ENCODE measurements at regions not wholly inside any gene's neighbourhood (a gene's known extent, or its start where the extent isn't known, plus 50 kb on each side); places are given as distances from the start of the nearest gene placed in this dataset.

- H3K27me3 ChIP-seq (replicated peaks in 2 of 5; ENCODE audit: control insufficient read depth in 4 of 5, insufficient read depth in 5 of 5, low read length in 4 of 5), result no peaks in the 10 kb centered on the region
- no peak overlapping the region for H3K27ac ChIP-seq (ENCODE audit: insufficient read depth in 1 of 2, low read depth in 1 of 2, low read length in 2 of 2, poor library complexity in 1 of 2, severe bottlenecking in 2 of 2)
- no peaks in the 10 kb centered on the region for H3K9me3 ChIP-seq (ENCODE audit: control extremely low read depth in 1 of 5, control insufficient read depth in 4 of 5, insufficient read depth in 2 of 5, low read depth in 1 of 5, low read length in 4 of 5)
- 100% methylated on average over 1 of the region's 3 CpGs for WGBS (ENCODE audit: insufficient coverage)
- no peak overlapping the region for H3K4me3 ChIP-seq (ENCODE audit: control insufficient read depth in 1 of 7, extremely low read depth in 1 of 7, insufficient read depth in 4 of 7, low read depth in 2 of 7, low read length in 6 of 7)
- CTCF ChIA-PET, result no interaction called here
- POLR2A ChIA-PET, result interaction anchor here (0.5 kb wide), 1 partner anchor 766 kb away, joined by 3 read pairs; no protein-coding TSS in a partner anchor
- H3K36me3 ChIP-seq (ENCODE audit: control insufficient read depth in 4 of 4, insufficient read depth in 4 of 4, low read length in 3 of 4), result no peaks in the 10 kb centered on the region
- no peak for DNase-seq
- no peaks in the 10 kb centered on the region for H3K4me1 ChIP-seq (ENCODE audit: control extremely low read depth in 1 of 4, control insufficient read depth in 4 of 4, insufficient read depth in 4 of 4, low read length in 3 of 4)
Measured at GRCh38 chr21:16578912-16579311, 849.1 kb downstream of the USP25 start.

GRCh38 chr21:16579538-16579937 is 849.8 kb downstream of the USP25 start:
- H3K27ac ChIP-seq (ENCODE audit: insufficient read depth in 1 of 2, low read depth in 1 of 2, low read length in 2 of 2, poor library complexity in 1 of 2, severe bottlenecking in 2 of 2), result no peak overlapping the region
- no peak for DNase-seq
- H3K9me3 ChIP-seq (ENCODE audit: control extremely low read depth in 1 of 5, control insufficient read depth in 4 of 5, insufficient read depth in 2 of 5, low read depth in 1 of 5, low read length in 4 of 5), result no peaks in the 10 kb centered on the region
- no peaks in the 10 kb centered on the region for H3K36me3 ChIP-seq (ENCODE audit: control insufficient read depth in 4 of 4, insufficient read depth in 4 of 4, low read length in 3 of 4)
- no peak overlapping the region for H3K4me3 ChIP-seq (ENCODE audit: control insufficient read depth in 1 of 7, extremely low read depth in 1 of 7, insufficient read depth in 4 of 7, low read depth in 2 of 7, low read length in 6 of 7)
- POLR2A ChIA-PET, result interaction anchor here (0.5 kb wide), 1 partner anchor 767 kb away, joined by 3 read pairs; no protein-coding TSS in a partner anchor
- 100% methylated on average over 2 of the region's 3 CpGs for WGBS (ENCODE audit: insufficient coverage)
- no peaks in the 10 kb centered on the region for H3K4me1 ChIP-seq (ENCODE audit: control extremely low read depth in 1 of 4, control insufficient read depth in 4 of 4, insufficient read depth in 4 of 4, low read length in 3 of 4)
- no peaks in the 10 kb centered on the region for H3K27me3 ChIP-seq (replicated peaks in 2 of 5; ENCODE audit: control insufficient read depth in 4 of 5, insufficient read depth in 5 of 5, low read length in 4 of 5)
- CTCF ChIA-PET, result no interaction called here

- Histone ChIP-seq H3K4me3 (ENCODE audit: control insufficient read depth in 1 of 7, extremely low read depth in 1 of 7, insufficient read depth in 4 of 7, low read depth in 2 of 7, low read length in 6 of 7) (no peak overlapping the region), H3K27ac (ENCODE audit: insufficient read depth in 1 of 2, low read depth in 1 of 2, low read length in 2 of 2, poor library complexity in 1 of 2, severe bottlenecking in 2 of 2) (no peak overlapping the region), H3K9me3 (ENCODE audit: control extremely low read depth in 1 of 5, control insufficient read depth in 4 of 5, insufficient read depth in 2 of 5, low read depth in 1 of 5, low read length in 4 of 5) (no peaks in the 10 kb centered on the region), H3K27me3 (replicated peaks in 2 of 5; ENCODE audit: control insufficient read depth in 4 of 5, insufficient read depth in 5 of 5, low read length in 4 of 5) (no peaks in the 10 kb centered on the region), H3K36me3 (ENCODE audit: control insufficient read depth in 4 of 4, insufficient read depth in 4 of 4, low read length in 3 of 4) (no peaks in the 10 kb centered on the region), H3K4me1 (ENCODE audit: control extremely low read depth in 1 of 4, control insufficient read depth in 4 of 4, insufficient read depth in 4 of 4, low read length in 3 of 4) (no peaks in the 10 kb centered on the region)
- POLR2A ChIA-PET, result no interaction called here
- WGBS (ENCODE audit: insufficient coverage), result 86% methylated on average over 1 of the region's 2 CpGs
- DNase-seq, result no peak
- CTCF ChIA-PET, result interaction anchor here (1.8 kb wide), 1 partner anchor 558 kb away, joined by 3 read pairs; no protein-coding TSS in a partner anchor
Measured at GRCh38 chr21:16580661-16581060, 850.9 kb downstream of the USP25 start.

- no peaks in the 10 kb centered on the region for H3K27me3 ChIP-seq (replicated peaks in 2 of 5; ENCODE audit: control insufficient read depth in 4 of 5, insufficient read depth in 5 of 5, low read length in 4 of 5)
- H3K4me1 ChIP-seq (ENCODE audit: control extremely low read depth in 1 of 4, control insufficient read depth in 4 of 4, insufficient read depth in 4 of 4, low read length in 3 of 4), result no peaks in the 10 kb centered on the region
- H3K36me3 ChIP-seq (ENCODE audit: control insufficient read depth in 4 of 4, insufficient read depth in 4 of 4, low read length in 3 of 4), result no peaks in the 10 kb centered on the region
- POLR2A ChIA-PET, result no interaction called here
- H3K4me3 ChIP-seq (ENCODE audit: control insufficient read depth in 1 of 7, extremely low read depth in 1 of 7, insufficient read depth in 4 of 7, low read depth in 2 of 7, low read length in 6 of 7), result no peak overlapping the region
- H3K27ac ChIP-seq (ENCODE audit: insufficient read depth in 1 of 2, low read depth in 1 of 2, low read length in 2 of 2, poor library complexity in 1 of 2, severe bottlenecking in 2 of 2), result no peak overlapping the region
- peak in 2 of 3 donors; percentile 5 to 13 for DNase-seq
- no CpG with 5 or more reads among the region's 1 CpG for WGBS (ENCODE audit: insufficient coverage)
- H3K9me3 ChIP-seq (ENCODE audit: control extremely low read depth in 1 of 5, control insufficient read depth in 4 of 5, insufficient read depth in 2 of 5, low read depth in 1 of 5, low read length in 4 of 5), result no peaks in the 10 kb centered on the region
- CTCF ChIA-PET, result no interaction called here
Measured at GRCh38 chr21:16583556-16583955, 853.8 kb downstream of the USP25 start.

GRCh38 chr21:16584756-16585155 is 855.0 kb downstream of the USP25 start:
- Histone ChIP-seq H3K27me3 (replicated peaks in 2 of 5; ENCODE audit: control insufficient read depth in 4 of 5, insufficient read depth in 5 of 5, low read length in 4 of 5) (no peaks in the 10 kb centered on the region), H3K4me3 (ENCODE audit: control insufficient read depth in 1 of 7, extremely low read depth in 1 of 7, insufficient read depth in 4 of 7, low read depth in 2 of 7, low read length in 6 of 7) (no peak overlapping the region), H3K9me3 (ENCODE audit: control extremely low read depth in 1 of 5, control insufficient read depth in 4 of 5, insufficient read depth in 2 of 5, low read depth in 1 of 5, low read length in 4 of 5) (no peaks in the 10 kb centered on the region), H3K36me3 (ENCODE audit: control insufficient read depth in 4 of 4, insufficient read depth in 4 of 4, low read length in 3 of 4) (no peaks in the 10 kb centered on the region), H3K4me1 (ENCODE audit: control extremely low read depth in 1 of 4, control insufficient read depth in 4 of 4, insufficient read depth in 4 of 4, low read length in 3 of 4) (no peaks in the 10 kb centered on the region), H3K27ac (ENCODE audit: insufficient read depth in 1 of 2, low read depth in 1 of 2, low read length in 2 of 2, poor library complexity in 1 of 2, severe bottlenecking in 2 of 2) (no peak overlapping the region)
- DNase-seq, result no peak
- CTCF ChIA-PET, result no interaction called here
- POLR2A ChIA-PET, result no interaction called here
- WGBS (ENCODE audit: insufficient coverage), result no CpG with 5 or more reads among the region's 1 CpG

DNA sequence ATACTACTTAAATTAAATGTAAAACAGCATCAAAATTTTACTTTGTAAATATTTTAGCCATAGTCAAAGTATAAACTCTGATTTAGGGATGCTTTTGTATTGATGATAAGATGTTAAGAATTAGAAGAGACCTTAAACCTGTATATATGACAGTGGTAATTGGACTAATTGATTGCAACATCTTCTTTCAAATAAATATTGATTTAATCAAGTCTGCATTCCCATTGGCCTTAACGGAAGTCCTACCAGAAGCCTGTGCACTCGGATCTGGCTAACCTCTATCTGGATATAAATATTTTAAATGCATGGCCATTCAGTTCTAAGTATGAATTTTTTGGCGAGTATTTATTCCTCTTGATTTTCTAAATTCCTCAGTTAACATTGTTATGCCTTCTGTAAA is 856.1 kb downstream of the USP25 start:
- H3K4me3 ChIP-seq (ENCODE audit: control insufficient read depth in 1 of 7, extremely low read depth in 1 of 7, insufficient read depth in 4 of 7, low read depth in 2 of 7, low read length in 6 of 7), result no peak overlapping the region
- ChIA-PET POLR2A (no interaction called here), CTCF (interaction anchor here (1.0 kb wide), 1 partner anchor 11 kb away, joined by 3 read pairs; no protein-coding TSS in a partner anchor)
- H3K4me1 ChIP-seq (ENCODE audit: control extremely low read depth in 1 of 4, control insufficient read depth in 4 of 4, insufficient read depth in 4 of 4, low read length in 3 of 4), result no peaks in the 10 kb centered on the region
- WGBS (ENCODE audit: insufficient coverage), result no CpG with 5 or more reads among the region's 3 CpGs
- no peaks in the 10 kb centered on the region for H3K9me3 ChIP-seq (ENCODE audit: control extremely low read depth in 1 of 5, control insufficient read depth in 4 of 5, insufficient read depth in 2 of 5, low read depth in 1 of 5, low read length in 4 of 5)
- no peak overlapping the region for H3K27ac ChIP-seq (ENCODE audit: insufficient read depth in 1 of 2, low read depth in 1 of 2, low read length in 2 of 2, poor library complexity in 1 of 2, severe bottlenecking in 2 of 2)
- H3K27me3 ChIP-seq (replicated peaks in 2 of 5; ENCODE audit: control insufficient read depth in 4 of 5, insufficient read depth in 5 of 5, low read length in 4 of 5), result no peaks in the 10 kb centered on the region
- H3K36me3 ChIP-seq (ENCODE audit: control insufficient read depth in 4 of 4, insufficient read depth in 4 of 4, low read length in 3 of 4), result no peaks in the 10 kb centered on the region
- no peak for DNase-seq

GRCh38 chr21:16587141-16587581 is 857.4 kb downstream of the USP25 start:
- WGBS (ENCODE audit: insufficient coverage), result 95% methylated on average over 2 of the region's 6 CpGs
- H3K4me3 ChIP-seq (ENCODE audit: control insufficient read depth in 1 of 7, extremely low read depth in 1 of 7, insufficient read depth in 4 of 7, low read depth in 2 of 7, low read length in 6 of 7), result no peak overlapping the region
- H3K36me3 ChIP-seq (ENCODE audit: control insufficient read depth in 4 of 4, insufficient read depth in 4 of 4, low read length in 3 of 4), result no peaks in the 10 kb centered on the region
- POLR2A ChIA-PET, result no interaction called here
- no peaks in the 10 kb centered on the region for H3K4me1 ChIP-seq (ENCODE audit: control extremely low read depth in 1 of 4, control insufficient read depth in 4 of 4, insufficient read depth in 4 of 4, low read length in 3 of 4)
- DNase-seq, result peak in 2 of 3 donors; percentile 10 to 12
- no peak overlapping the region for H3K27ac ChIP-seq (ENCODE audit: insufficient read depth in 1 of 2, low read depth in 1 of 2, low read length in 2 of 2, poor library complexity in 1 of 2, severe bottlenecking in 2 of 2)
- H3K27me3 ChIP-seq (replicated peaks in 2 of 5; ENCODE audit: control insufficient read depth in 4 of 5, insufficient read depth in 5 of 5, low read length in 4 of 5), result no peaks in the 10 kb centered on the region
- no peaks in the 10 kb centered on the region for H3K9me3 ChIP-seq (ENCODE audit: control extremely low read depth in 1 of 5, control insufficient read depth in 4 of 5, insufficient read depth in 2 of 5, low read depth in 1 of 5, low read length in 4 of 5)
- CTCF ChIA-PET, result interaction anchor here (1.0 kb wide), 1 partner anchor 13 kb away, joined by 3 read pairs; no protein-coding TSS in a partner anchor
